ENCODE measurements at regions not wholly inside any gene's neighbourhood (a gene's known extent, or its start where the extent isn't known, plus 50 kb on each side); places are given as distances from the start of the nearest gene placed in this dataset.
"Not testable (repeated sequence)": the region's sequence is repeated elsewhere in the genome, so short reads cannot be mapped to it uniquely, and the experiment has no call there.

DNA sequence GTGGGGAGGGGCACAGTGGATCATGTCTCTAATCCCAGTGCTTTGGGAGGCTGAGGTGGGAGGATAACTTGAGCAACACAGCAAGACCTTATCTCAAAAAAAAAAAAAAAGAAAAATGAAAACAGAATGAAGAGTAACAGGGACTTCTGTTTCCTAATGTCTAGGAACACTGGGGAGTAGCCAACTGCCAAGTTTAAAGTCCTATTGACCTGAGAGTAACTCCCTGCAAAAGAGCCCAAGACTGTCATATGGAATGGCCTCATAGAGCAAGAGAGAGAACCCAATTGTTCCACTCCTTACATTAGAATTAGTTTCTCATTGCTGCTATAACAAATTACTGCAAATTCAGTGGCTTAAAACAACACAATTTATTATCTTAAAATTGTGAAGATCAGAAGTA lies 881.4 kb upstream of the ROBO1 start:
- no peak overlapping the region for H3K27ac Mint-ChIP-seq (ENCODE audit: low read depth)
- H3K36me3 Mint-ChIP-seq (ENCODE audit: insufficient read depth) = peaks cover 1% of the 10 kb centered on the region
- H3K27me3 Mint-ChIP-seq = no peaks in the 10 kb centered on the region
- H3K4me3 Mint-ChIP-seq = no peak overlapping the region
- H3K9me3 Mint-ChIP-seq = peaks cover 35% of the 10 kb centered on the region
- no peak for ATAC-seq (replicated peaks; ENCODE audit: extremely low read depth, poor library complexity, severe bottlenecking)
- no peaks in the 10 kb centered on the region for H3K4me1 Mint-ChIP-seq
- no peak for DNase-seq (ENCODE audit: low spot score in 2 of 2)

DNA sequence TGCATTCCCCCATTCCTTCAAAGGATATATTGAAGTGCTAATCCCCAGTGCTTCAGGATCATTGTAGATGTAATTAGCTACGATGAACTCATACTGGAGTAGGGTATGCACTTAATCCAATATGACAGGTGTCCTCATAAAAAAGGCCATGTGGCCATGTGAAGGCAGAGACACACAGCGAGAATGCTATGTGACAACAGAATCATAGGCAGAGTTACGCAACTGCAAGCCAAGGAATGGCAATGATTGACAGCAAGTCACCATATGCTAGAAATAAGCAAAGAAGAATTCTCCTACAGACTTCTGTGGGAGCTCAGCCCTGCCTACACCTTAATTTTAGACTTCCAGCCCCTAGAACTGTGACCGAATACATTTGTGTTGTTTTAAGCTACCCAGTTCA lies 875.6 kb upstream of the ROBO1 start:
- Mint-ChIP-seq H3K27ac (ENCODE audit: low read depth) (no peak overlapping the region), H3K4me3 (no peak overlapping the region), H3K9me3 (peaks cover 46% of the 10 kb centered on the region), H3K36me3 (ENCODE audit: insufficient read depth) (no peaks in the 10 kb centered on the region), H3K4me1 (no peaks in the 10 kb centered on the region), H3K27me3 (no peaks in the 10 kb centered on the region)
- DNase-seq (ENCODE audit: low spot score in 2 of 2) (no peak), ATAC-seq (replicated peaks; ENCODE audit: extremely low read depth, poor library complexity, severe bottlenecking) (no peak)

DNA sequence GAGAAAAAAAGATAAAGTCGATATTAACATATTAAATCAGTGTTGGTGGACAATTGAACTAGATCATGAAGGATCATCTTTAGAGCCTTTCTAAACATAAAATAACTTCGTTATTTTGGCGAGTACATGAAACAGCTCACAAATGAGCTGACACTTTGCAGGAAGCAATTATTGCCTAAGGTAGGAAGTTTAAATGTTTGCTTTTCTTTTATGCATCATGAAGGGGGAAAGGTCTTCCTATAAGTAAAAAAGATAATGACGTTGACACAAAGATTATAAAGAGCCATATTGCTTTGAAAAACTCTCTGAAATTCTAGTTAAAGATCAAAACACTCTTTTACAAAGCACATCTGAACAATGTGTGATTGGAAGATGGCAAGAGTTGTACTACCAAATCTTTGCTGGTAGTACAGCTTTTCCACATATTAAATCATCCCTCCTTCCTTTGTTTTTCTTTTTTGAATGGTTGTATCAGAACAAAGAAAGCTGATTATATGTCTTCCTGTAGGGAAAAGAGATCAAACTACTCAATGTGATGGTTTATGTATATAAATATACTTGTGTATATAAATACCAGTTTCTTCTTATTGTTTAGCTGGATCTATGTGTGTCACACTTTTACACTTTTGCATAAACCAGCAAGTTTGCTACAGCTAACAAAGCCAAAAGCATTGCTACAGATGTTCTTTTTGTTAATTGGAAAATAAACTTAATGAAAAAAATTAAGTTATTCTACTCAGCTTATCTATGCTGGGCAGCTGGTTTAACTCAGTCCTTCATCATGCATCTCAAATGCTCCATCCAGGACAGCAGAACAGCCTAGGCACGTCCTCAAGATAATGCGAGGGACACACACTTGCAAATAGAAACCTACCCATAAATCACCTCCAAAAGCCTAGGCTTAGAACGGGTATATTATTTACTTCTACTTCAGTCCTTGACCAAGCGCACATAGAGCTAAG lies 850.8 kb upstream of the ROBO1 start:
- no peaks in the 10 kb centered on the region for H3K27me3 Mint-ChIP-seq
- H3K4me1 Mint-ChIP-seq = no peaks in the 10 kb centered on the region
- ATAC-seq (replicated peaks; ENCODE audit: extremely low read depth, poor library complexity, severe bottlenecking) (no peak), DNase-seq (ENCODE audit: low spot score in 2 of 2) (no peak)
- peaks cover 8% of the 10 kb centered on the region for H3K9me3 Mint-ChIP-seq
- H3K36me3 Mint-ChIP-seq (ENCODE audit: insufficient read depth) = no peaks in the 10 kb centered on the region
- no peak overlapping the region for H3K4me3 Mint-ChIP-seq
- H3K27ac Mint-ChIP-seq (ENCODE audit: low read depth) = no peak overlapping the region

DNA sequence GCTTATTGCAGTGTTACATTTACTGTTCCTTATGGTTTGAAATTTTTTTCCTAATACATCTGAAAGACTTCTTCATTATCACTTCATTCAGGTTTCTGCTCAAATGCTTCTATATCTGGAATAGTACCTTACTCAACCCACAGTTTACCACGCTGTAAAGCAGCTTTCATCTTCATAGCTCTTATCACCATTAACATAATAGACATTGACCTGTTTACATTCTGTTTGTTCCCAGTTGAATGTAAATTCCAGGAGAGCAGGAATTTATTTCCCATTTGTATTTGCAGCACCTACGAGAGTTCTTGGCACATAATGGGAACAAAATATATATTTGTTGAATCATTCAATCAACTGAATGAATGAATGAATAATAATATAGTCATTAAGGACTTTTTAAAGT lies 844.6 kb upstream of the ROBO1 start:
- no peak for DNase-seq (ENCODE audit: low spot score in 2 of 2)
- no peaks in the 10 kb centered on the region for H3K4me1 Mint-ChIP-seq
- ATAC-seq (replicated peaks; ENCODE audit: extremely low read depth, poor library complexity, severe bottlenecking) = no peak
- no peaks in the 10 kb centered on the region for H3K36me3 Mint-ChIP-seq (ENCODE audit: insufficient read depth)
- H3K27ac Mint-ChIP-seq (ENCODE audit: low read depth) = no peak overlapping the region
- H3K9me3 Mint-ChIP-seq = peaks cover 11% of the 10 kb centered on the region
- H3K4me3 Mint-ChIP-seq = no peak overlapping the region
- no peaks in the 10 kb centered on the region for H3K27me3 Mint-ChIP-seq

DNA sequence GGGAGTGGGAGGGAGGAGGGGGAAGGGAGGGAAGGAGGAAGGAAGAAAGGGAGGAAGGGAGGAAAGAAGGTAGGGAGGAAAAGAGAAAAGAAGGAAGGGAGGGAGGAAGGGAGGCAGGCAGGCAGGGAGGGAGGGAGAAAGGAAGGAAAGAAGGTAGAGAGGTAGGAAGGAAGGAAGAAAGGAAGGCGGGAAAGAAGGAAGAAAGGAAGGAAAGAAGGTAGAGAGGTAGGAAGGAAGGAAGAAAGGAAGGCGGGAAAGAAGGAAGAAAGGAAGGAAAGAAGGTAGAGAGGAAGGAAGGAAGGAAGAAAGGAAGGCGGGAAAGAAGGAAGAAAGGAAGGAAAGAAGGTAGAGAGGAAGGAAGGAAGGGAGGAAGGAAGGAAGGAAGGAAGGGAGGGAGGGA lies 840.3 kb upstream of the ROBO1 start:
- H3K4me1 Mint-ChIP-seq; DNase-seq (ENCODE audit: low spot score in 2 of 2); H3K36me3 Mint-ChIP-seq (ENCODE audit: insufficient read depth); H3K27ac Mint-ChIP-seq (ENCODE audit: low read depth); H3K27me3 Mint-ChIP-seq; ATAC-seq (replicated peaks; ENCODE audit: extremely low read depth, poor library complexity, severe bottlenecking); H3K4me3 Mint-ChIP-seq: not testable (repeated sequence)
- H3K9me3 Mint-ChIP-seq = peaks cover 11% of the 10 kb centered on the region

DNA sequence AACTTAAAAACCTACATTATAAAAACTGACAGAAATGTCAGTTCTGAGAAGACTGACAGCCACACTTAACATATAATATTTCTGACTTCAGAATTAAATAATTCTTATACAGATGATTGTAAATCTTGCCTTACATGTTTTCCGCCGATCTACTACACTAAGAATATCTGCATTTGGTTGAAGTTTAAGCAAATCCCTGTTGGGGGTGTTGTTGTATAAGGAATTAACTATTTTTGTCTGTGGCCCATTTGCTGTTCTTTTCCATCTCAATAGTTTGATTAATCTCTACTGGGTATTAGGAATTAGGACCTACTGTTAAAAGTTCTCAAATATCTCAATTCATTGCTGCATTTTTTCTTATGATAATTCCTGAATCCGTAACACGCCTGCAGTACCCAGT lies 838.3 kb upstream of the ROBO1 start:
- no peak overlapping the region for H3K27ac Mint-ChIP-seq (ENCODE audit: low read depth)
- H3K27me3 Mint-ChIP-seq = no peaks in the 10 kb centered on the region
- H3K9me3 Mint-ChIP-seq = peaks cover 12% of the 10 kb centered on the region
- no peaks in the 10 kb centered on the region for H3K36me3 Mint-ChIP-seq (ENCODE audit: insufficient read depth)
- H3K4me1 Mint-ChIP-seq = no peaks in the 10 kb centered on the region
- ATAC-seq (replicated peaks; ENCODE audit: extremely low read depth, poor library complexity, severe bottlenecking) = no peak
- no peak for DNase-seq (ENCODE audit: low spot score in 2 of 2)
- no peak overlapping the region for H3K4me3 Mint-ChIP-seq

DNA sequence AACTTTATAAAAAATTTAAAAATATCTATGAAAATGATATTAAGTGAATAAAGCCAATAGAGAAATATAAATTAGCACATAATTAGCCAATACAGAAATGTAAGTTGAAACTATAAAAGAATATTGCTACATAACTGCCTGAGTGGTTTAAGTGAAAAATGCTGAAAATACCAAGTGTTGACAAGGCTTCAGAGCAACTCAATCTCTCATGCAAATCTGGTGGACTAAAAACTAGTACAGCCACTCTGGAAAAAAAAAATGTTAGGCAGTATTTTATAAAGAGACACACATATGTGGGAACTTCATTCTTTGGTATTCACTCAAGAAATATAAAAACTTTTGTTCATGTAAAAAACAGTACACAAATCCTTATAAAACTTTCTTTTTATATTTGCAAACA lies 833.7 kb upstream of the ROBO1 start:
- no peak overlapping the region for H3K4me3 Mint-ChIP-seq
- ATAC-seq (replicated peaks; ENCODE audit: extremely low read depth, poor library complexity, severe bottlenecking) (no peak), DNase-seq (ENCODE audit: low spot score in 2 of 2) (no peak)
- H3K4me1 Mint-ChIP-seq = no peaks in the 10 kb centered on the region
- peaks cover 28% of the 10 kb centered on the region for H3K9me3 Mint-ChIP-seq
- no peaks in the 10 kb centered on the region for H3K36me3 Mint-ChIP-seq (ENCODE audit: insufficient read depth)
- H3K27me3 Mint-ChIP-seq = no peaks in the 10 kb centered on the region
- H3K27ac Mint-ChIP-seq (ENCODE audit: low read depth) = no peak overlapping the region

DNA sequence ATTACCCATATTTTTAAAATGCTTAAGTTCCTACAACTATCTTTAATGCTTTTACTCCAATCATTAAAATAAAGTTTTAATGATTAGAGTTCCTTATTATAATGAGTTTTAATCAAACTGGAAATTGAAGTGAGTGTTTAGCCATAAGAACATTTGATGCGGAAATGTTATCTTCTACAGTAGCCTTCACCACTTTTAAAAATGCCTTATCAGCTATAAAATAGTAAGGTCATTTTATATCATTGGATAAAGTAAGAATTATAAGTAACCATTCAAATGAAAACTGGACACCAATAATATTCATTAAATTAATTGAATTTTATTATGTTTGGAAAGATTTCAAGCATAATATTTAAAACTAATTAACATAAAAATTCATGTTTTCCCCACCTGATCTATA lies 825.0 kb upstream of the ROBO1 start:
- H3K4me1 Mint-ChIP-seq = no peaks in the 10 kb centered on the region
- no peak overlapping the region for H3K27ac Mint-ChIP-seq (ENCODE audit: low read depth)
- DNase-seq (ENCODE audit: low spot score in 2 of 2) (no peak), ATAC-seq (replicated peaks; ENCODE audit: extremely low read depth, poor library complexity, severe bottlenecking) (no peak)
- peaks cover 12% of the 10 kb centered on the region for H3K9me3 Mint-ChIP-seq
- H3K4me3 Mint-ChIP-seq = no peak overlapping the region
- H3K36me3 Mint-ChIP-seq (ENCODE audit: insufficient read depth) = no peaks in the 10 kb centered on the region
- H3K27me3 Mint-ChIP-seq = no peaks in the 10 kb centered on the region

DNA sequence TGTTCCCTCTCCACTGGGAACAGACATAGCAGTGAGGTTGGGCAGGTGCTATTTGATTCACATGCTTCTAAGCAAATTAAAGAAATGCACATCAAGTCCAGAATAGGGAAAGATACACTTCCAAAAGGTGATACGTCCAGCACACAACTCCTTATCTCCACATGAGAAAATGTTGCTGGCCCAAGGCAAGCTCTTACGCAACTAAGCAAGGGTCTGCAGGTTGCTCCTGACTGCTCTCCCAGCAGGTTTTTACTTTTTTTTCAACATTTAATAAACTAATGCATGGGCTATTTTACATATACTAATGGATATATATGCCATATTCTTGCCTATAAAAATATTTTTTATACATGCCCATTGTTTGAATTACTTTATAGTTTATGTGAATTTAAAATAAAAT lies 818.5 kb upstream of the ROBO1 start:
- Mint-ChIP-seq H3K36me3 (ENCODE audit: insufficient read depth) (no peaks in the 10 kb centered on the region), H3K4me1 (no peaks in the 10 kb centered on the region), H3K9me3 (no peaks in the 10 kb centered on the region), H3K27ac (ENCODE audit: low read depth) (no peak overlapping the region), H3K27me3 (no peaks in the 10 kb centered on the region), H3K4me3 (no peak overlapping the region)
- ATAC-seq (replicated peaks; ENCODE audit: extremely low read depth, poor library complexity, severe bottlenecking) (no peak), DNase-seq (ENCODE audit: low spot score in 2 of 2) (no peak)

DNA sequence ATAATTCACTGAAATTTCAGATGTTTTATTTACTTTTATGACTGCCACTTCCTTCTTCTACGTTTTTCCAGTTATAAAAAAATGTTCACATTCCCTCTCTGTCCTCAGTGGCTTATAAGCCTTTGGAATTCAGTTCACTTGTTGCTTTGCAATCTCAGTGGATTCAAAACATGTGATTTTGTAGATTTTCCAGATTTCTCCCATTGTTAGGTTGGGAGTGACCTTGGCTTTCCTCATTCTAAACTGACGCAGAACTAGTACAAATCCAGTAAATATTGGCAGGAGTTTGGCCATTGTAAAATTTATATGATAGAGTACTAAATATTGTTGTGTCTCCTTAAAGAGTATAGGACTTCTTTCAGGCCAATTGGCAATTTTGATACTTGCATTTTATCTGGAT lies 812.3 kb upstream of the ROBO1 start:
- ATAC-seq (replicated peaks; ENCODE audit: extremely low read depth, poor library complexity, severe bottlenecking) (no peak), DNase-seq (ENCODE audit: low spot score in 2 of 2) (no peak)
- Mint-ChIP-seq H3K4me1 (no peaks in the 10 kb centered on the region), H3K27ac (ENCODE audit: low read depth) (no peak overlapping the region), H3K4me3 (no peak overlapping the region), H3K9me3 (peaks cover 16% of the 10 kb centered on the region), H3K36me3 (ENCODE audit: insufficient read depth) (no peaks in the 10 kb centered on the region), H3K27me3 (no peaks in the 10 kb centered on the region)

DNA sequence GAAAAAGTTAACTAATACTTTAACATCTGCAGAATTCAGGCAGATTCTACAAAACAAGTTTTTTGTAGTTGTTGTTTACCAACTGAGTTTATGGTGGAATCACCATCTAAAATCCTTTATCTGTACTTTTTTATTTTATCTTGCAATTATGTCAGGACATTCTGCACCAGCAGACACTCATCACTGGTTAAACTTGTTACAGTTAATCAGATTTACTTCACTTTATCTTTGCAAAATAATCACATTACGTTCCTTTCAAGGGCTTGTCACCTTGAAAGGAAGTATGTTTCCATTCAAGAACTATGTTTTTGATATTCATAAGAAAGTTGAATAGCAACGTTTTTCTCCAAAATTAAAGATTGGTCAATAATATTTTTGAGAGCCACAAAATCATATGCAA lies 796.6 kb upstream of the ROBO1 start:
- ATAC-seq (replicated peaks; ENCODE audit: extremely low read depth, poor library complexity, severe bottlenecking) = no peak
- DNase-seq (ENCODE audit: low spot score in 2 of 2) = no peak
- no peaks in the 10 kb centered on the region for H3K27me3 Mint-ChIP-seq
- H3K36me3 Mint-ChIP-seq (ENCODE audit: insufficient read depth) = no peaks in the 10 kb centered on the region
- no peak overlapping the region for H3K27ac Mint-ChIP-seq (ENCODE audit: low read depth)
- no peaks in the 10 kb centered on the region for H3K4me1 Mint-ChIP-seq
- peaks cover 7% of the 10 kb centered on the region for H3K9me3 Mint-ChIP-seq
- no peak overlapping the region for H3K4me3 Mint-ChIP-seq

DNA sequence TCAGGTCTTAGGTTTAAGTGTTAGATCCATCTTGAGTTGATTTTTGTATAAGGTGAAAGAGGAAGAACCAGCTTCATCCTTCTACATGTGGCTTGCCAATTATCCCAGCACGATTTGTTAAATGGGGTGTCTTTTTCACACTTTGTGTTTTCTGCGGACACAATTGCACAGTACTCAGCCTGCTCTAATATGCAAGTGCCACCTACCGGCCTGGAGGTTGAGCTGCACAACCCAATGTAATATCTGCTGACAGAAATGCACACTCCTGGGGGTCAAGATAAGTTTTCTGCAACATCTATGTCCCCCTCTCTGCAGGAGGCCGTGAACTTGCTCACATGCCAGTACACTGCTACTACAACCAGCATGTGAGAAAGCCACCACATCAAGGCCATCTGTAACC lies 791.9 kb upstream of the ROBO1 start:
- Mint-ChIP-seq H3K27ac (ENCODE audit: low read depth) (no peak overlapping the region), H3K4me3 (no peak overlapping the region), H3K9me3 (peaks cover 5% of the 10 kb centered on the region), H3K36me3 (ENCODE audit: insufficient read depth) (no peaks in the 10 kb centered on the region), H3K4me1 (no peaks in the 10 kb centered on the region), H3K27me3 (no peaks in the 10 kb centered on the region)
- DNase-seq (ENCODE audit: low spot score in 2 of 2) (no peak), ATAC-seq (replicated peaks; ENCODE audit: extremely low read depth, poor library complexity, severe bottlenecking) (no peak)

DNA sequence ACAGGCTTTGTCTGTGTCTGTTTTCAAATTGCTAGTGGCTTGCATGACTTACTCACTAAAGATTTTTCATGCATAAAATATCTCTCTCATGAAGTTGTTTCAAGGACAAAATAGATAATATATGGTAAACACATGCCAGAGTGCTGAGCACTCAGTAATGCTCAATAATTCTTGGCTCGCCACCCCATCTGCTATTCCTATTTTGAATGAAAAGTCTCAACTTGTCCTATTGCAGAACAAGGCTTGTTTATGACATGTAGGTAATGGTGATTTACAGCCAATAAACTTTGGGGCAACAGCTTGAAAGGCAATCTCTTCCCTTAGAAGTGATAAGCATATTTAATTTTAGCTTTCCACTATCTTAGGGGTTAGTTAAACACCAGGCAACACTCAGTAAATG lies 789.0 kb upstream of the ROBO1 start:
- Mint-ChIP-seq H3K9me3 (peaks cover 17% of the 10 kb centered on the region), H3K36me3 (ENCODE audit: insufficient read depth) (no peaks in the 10 kb centered on the region), H3K4me1 (no peaks in the 10 kb centered on the region), H3K4me3 (no peak overlapping the region), H3K27ac (ENCODE audit: low read depth) (no peak overlapping the region), H3K27me3 (no peaks in the 10 kb centered on the region)
- DNase-seq (ENCODE audit: low spot score in 2 of 2) (no peak), ATAC-seq (replicated peaks; ENCODE audit: extremely low read depth, poor library complexity, severe bottlenecking) (no peak)

All from central memory CD8-positive, alpha-beta T cell (primary cell).